ENCODE measurements at regions not wholly inside any gene's neighbourhood (a gene's known extent, or its start where the extent isn't known, plus 50 kb on each side); places are given as distances from the start of the nearest gene placed in this dataset.

- no peak for TF ChIP-seq POLR2AphosphoS5 (IDR thresholded peaks at IDR 0.05; ENCODE audit: low read depth, low read length)
- TF ChIP-seq REST (IDR thresholded peaks at IDR 0.05; ENCODE audit: insufficient read depth in 1 of 2, low read depth in 2 of 2, low read length in 2 of 2): no peak
These were observed 117.3 kb downstream of the NKX6-1 start for GRCh38 chr4:84381759-84382158.

Data from PFSK-1 (cell line).